ENCODE measurements at regions not wholly inside any gene's neighbourhood (a gene's known extent, or its start where the extent isn't known, plus 50 kb on each side); places are given as distances from the start of the nearest gene placed in this dataset.
A peak's percentile ranks its signal among the peaks of the same experiment; 100 is the strongest.

- no peak for DNase-seq (ENCODE audit: low spot score)
These were observed 915.1 kb upstream of the EEF2KMT start for GRCh38 chr16:6012716-6013115.

- DNase-seq (ENCODE audit: low spot score), result no peak
These were observed 911.6 kb upstream of the EEF2KMT start for GRCh38 chr16:6009151-6009550.

GRCh38 chr16:6008670-6009069 is 911.1 kb upstream of the EEF2KMT start:
- no peak for DNase-seq (ENCODE audit: low spot score)

GRCh38 chr16:5993356-5993755 is 895.8 kb upstream of the EEF2KMT start:
- no peak for DNase-seq (ENCODE audit: low spot score)

- no peak for DNase-seq (ENCODE audit: low spot score)
These were observed 885.4 kb upstream of the EEF2KMT start for GRCh38 chr16:5982979-5983378.

- DNase-seq (ENCODE audit: low spot score), result no peak
These were observed 882.4 kb upstream of the EEF2KMT start for GRCh38 chr16:5979905-5980550.

- DNase-seq (ENCODE audit: low spot score), result no peak
These were observed 879.7 kb upstream of the EEF2KMT start for GRCh38 chr16:5977329-5977728.

GRCh38 chr16:5972747-5973146 is 875.2 kb upstream of the EEF2KMT start:
- DNase-seq (ENCODE audit: low spot score), result no peak

GRCh38 chr16:5971924-5972323 is 874.3 kb upstream of the EEF2KMT start:
- no peak for DNase-seq (ENCODE audit: low spot score)

- no peak for DNase-seq (ENCODE audit: low spot score)
These were observed 873.5 kb upstream of the EEF2KMT start for GRCh38 chr16:5971106-5971505.

GRCh38 chr16:5966004-5966403 is 868.4 kb upstream of the EEF2KMT start:
- DNase-seq (ENCODE audit: low spot score), result no peak

- DNase-seq (ENCODE audit: low spot score), result no peak
These were observed 867.7 kb upstream of the EEF2KMT start for GRCh38 chr16:5965321-5965720.

GRCh38 chr16:5951486-5951885 is 853.9 kb upstream of the EEF2KMT start:
- DNase-seq (ENCODE audit: low spot score), result no peak

GRCh38 chr16:5944971-5945370 is 847.4 kb upstream of the EEF2KMT start:
- no peak for DNase-seq (ENCODE audit: low spot score)

- DNase-seq (ENCODE audit: low spot score), result no peak
These were observed 841.0 kb upstream of the EEF2KMT start for GRCh38 chr16:5938607-5939006.

- no peak for DNase-seq (ENCODE audit: low spot score)
These were observed 835.3 kb upstream of the EEF2KMT start for GRCh38 chr16:5932906-5933305.

- DNase-seq (ENCODE audit: low spot score), result peak; percentile 59
These were observed 831.0 kb upstream of the EEF2KMT start for GRCh38 chr16:5928476-5929065.

- no peak for DNase-seq (ENCODE audit: low spot score)
These were observed 828.3 kb upstream of the EEF2KMT start for GRCh38 chr16:5925850-5926249.

GRCh38 chr16:5922686-5923085 is 825.1 kb upstream of the EEF2KMT start:
- DNase-seq (ENCODE audit: low spot score), result no peak

- no peak for DNase-seq (ENCODE audit: low spot score)
These were observed 821.1 kb upstream of the EEF2KMT start for GRCh38 chr16:5918567-5919130.

GRCh38 chr16:5917436-5918195 is 820.0 kb upstream of the EEF2KMT start:
- DNase-seq (ENCODE audit: low spot score), result no peak

GRCh38 chr16:5916711-5917191 is 819.2 kb upstream of the EEF2KMT start:
- no peak for DNase-seq (ENCODE audit: low spot score)
